ENCODE measurements at regions not wholly inside any gene's neighbourhood (a gene's known extent, or its start where the extent isn't known, plus 50 kb on each side); places are given as distances from the start of the nearest gene placed in this dataset.
"Not testable (repeated sequence)": the region's sequence is repeated elsewhere in the genome, so short reads cannot be mapped to it uniquely, and the experiment has no call there.

- Histone ChIP-seq H3K4me1 (ENCODE audit: insufficient read depth, low read length) (peaks cover 9% of the 10 kb centered on the region; the same call in 1 of the 2 replicates), H3K9me3 (ENCODE audit: control insufficient read depth, insufficient read depth, low read length) (peaks cover 14% of the 10 kb centered on the region), H3K9ac (ENCODE audit: low read depth, low read length) (no peak overlapping the region), H3K36me3 (ENCODE audit: insufficient read depth, low read length) (no peaks in the 10 kb centered on the region)
These were observed 148.1 kb downstream of the ADSS2 start for GRCh38 chr1:244303610-244303969.

DNA sequence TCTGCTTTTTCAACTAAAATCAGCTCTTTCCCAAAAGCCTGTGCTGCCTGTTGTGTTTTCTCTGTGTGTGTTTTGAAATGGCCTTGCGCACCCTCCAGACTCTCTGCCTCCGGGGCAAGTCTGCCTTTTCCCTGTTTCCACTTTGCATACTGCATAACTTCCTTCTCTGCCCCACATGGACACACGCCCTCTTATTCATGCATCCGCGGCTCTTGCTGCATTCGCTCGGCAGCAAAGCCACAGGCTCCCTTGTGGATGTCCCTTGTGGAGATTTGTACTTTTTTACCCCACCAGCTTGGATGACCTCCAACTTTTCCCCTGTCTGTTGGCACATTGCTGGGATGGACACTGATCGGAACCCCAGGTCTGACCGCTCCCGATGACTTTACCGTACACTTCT, 147.6 kb downstream of the ADSS2 start:
- Histone ChIP-seq H3K9ac (ENCODE audit: low read depth, low read length) (no peak overlapping the region), H3K9me3 (ENCODE audit: control insufficient read depth, insufficient read depth, low read length) (peaks cover 15% of the 10 kb centered on the region), H3K36me3 (ENCODE audit: insufficient read depth, low read length) (no peaks in the 10 kb centered on the region), H3K4me1 (ENCODE audit: insufficient read depth, low read length) (peaks cover 9% of the 10 kb centered on the region; the same call in 1 of the 2 replicates)

DNA sequence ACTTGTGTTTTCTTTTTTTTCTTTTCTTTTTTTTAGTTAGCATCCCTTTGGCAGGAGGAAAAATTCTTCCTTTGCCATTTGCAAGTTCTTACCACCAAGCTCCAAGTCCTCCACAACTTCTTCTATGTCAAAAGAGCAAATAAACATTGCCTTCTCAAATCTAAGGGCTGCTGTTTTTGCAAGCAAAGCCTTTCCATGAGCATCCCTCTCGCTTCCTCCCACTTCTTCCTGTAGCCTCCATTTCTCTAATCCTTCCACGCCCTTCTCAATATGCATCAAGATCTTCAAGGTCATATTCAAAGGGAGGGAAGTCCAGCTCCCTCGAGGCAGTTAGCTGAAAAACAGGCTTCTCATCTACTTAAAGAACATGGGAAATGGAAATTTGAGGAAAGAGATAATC, 147.1 kb downstream of the ADSS2 start:
- peaks cover 20% of the 10 kb centered on the region for H3K9me3 ChIP-seq (ENCODE audit: control insufficient read depth, insufficient read depth, low read length)
- H3K36me3 ChIP-seq (ENCODE audit: insufficient read depth, low read length) = no peaks in the 10 kb centered on the region
- no peak overlapping the region for H3K9ac ChIP-seq (ENCODE audit: low read depth, low read length)
- peaks cover 9% of the 10 kb centered on the region; the same call in 1 of the 2 replicates for H3K4me1 ChIP-seq (ENCODE audit: insufficient read depth, low read length)

DNA sequence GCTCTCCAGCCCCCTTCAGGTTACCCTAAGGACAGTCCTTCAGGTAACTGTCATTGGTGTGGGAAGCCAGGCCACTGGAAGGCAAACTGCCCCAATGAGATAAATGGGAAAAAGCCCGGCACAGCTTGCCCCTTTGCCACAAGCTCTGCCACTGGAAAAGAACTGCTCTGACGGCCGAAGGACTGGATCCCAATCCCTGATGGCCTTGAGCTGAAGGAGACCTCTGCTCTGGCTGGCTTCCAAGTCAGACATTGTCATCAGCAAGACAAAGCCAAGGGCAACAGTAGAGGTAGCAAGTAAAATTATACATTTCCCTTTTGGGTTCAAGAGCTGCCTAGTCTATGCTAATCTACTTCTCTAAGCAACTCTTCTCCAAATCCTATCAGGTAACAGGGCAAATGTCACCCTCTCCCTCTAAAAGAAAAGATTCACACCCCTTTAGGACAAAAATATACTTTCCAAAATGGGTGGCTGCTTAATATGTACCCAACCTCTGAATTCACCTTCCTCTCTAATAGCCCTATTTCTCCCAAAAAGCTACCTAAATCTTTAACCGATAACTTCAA, 145.8 kb downstream of the ADSS2 start:
- peaks cover 21% of the 10 kb centered on the region for H3K9me3 ChIP-seq (ENCODE audit: control insufficient read depth, insufficient read depth, low read length)
- H3K4me1 ChIP-seq (ENCODE audit: insufficient read depth, low read length) = peaks cover 9% of the 10 kb centered on the region; the same call in 1 of the 2 replicates
- H3K36me3 ChIP-seq (ENCODE audit: insufficient read depth, low read length) = no peaks in the 10 kb centered on the region
- H3K9ac ChIP-seq (ENCODE audit: low read depth, low read length) = no peak overlapping the region

DNA sequence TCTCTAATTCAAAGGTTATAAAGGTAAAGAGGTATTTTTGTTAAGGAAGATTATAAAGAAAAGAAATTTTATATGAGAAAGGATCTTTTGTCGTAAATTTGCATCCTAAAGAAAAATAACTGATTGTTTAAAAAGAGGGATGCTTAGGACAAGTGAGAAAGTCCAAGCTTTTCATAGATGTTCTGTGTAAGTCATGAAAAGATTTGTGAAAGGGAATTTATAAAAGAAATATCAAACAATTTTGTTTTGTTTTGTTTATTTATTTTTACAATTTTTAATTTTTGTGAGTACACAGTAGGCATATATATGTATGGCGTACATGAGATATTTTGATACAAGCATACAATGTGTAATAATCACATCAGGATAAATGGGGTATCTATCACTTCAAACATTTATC, 145.2 kb downstream of the ADSS2 start:
- peaks cover 9% of the 10 kb centered on the region; the same call in 1 of the 2 replicates for H3K4me1 ChIP-seq (ENCODE audit: insufficient read depth, low read length)
- no peak overlapping the region for H3K9ac ChIP-seq (ENCODE audit: low read depth, low read length)
- H3K36me3 ChIP-seq (ENCODE audit: insufficient read depth, low read length) = no peaks in the 10 kb centered on the region
- H3K9me3 ChIP-seq (ENCODE audit: control insufficient read depth, insufficient read depth, low read length) = peaks cover 21% of the 10 kb centered on the region

GRCh38 chr1:244309191-244309590, 142.5 kb downstream of the ADSS2 start:
- H3K36me3 ChIP-seq (ENCODE audit: insufficient read depth, low read length); H3K9ac ChIP-seq (ENCODE audit: low read depth, low read length); H3K4me1 ChIP-seq (ENCODE audit: insufficient read depth, low read length): not testable (repeated sequence)
- H3K9me3 ChIP-seq (ENCODE audit: control insufficient read depth, insufficient read depth, low read length) = peaks cover 21% of the 10 kb centered on the region

DNA sequence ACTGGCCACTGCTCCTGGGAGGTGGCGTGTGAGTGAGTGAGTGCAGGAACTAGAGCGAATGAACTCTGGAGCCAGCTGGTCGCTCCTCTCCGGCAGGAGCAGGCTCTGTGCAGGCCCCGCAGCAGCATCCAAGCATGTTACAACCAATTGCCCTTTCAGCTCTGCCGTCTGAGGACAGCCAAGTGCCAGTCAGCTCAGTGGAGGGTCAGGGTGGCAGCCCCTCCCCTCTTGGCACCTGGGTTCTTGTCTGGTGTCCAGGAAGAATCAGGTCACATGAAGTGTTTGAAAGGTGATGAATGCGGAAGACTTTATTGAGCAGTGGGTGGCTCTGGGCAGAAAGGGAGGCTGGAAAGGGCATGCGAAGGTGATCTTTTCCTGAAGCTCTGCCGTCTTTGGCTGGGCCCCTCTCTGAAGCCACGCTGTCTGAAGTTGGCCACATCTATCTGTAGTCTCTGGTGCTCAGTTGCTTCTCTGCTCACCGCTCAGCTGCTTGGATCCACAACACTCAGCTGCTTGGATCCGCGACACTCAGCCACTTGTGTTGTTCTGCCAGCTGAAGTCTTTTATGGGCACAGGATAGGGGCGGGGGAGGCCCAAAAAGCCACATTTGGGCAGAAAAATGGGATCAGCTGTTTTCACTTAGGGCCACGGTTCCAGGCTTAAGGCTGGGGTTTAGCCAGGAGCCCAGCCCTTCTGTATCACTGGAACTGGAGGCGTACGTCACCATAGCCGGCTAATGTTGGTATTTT, 139.8 kb downstream of the ADSS2 start:
- Histone ChIP-seq H3K4me1 (ENCODE audit: insufficient read depth, low read length) (no peaks in the 10 kb centered on the region), H3K36me3 (ENCODE audit: insufficient read depth, low read length) (no peaks in the 10 kb centered on the region), H3K9me3 (ENCODE audit: control insufficient read depth, insufficient read depth, low read length) (peaks cover 8% of the 10 kb centered on the region), H3K9ac (ENCODE audit: low read depth, low read length) (no peak overlapping the region)

DNA sequence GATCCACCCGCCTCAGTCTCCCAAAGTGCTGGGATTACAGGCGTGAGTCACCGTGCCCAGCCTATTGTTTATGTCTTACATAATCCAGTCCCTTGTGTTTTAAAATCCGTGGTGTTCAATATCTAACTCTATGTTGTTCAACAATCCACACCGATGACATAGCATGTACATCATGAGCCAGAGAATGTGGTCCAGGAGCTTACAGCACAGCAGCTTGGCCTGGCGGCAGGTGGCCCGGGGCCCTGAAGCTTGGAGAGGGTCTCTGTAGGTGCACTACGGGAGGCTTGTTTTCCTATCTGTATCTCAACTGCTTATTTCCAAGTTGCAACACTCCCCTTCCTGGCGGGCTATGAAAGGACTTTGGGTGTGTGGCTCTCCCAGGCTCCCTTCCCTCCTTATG, 138.4 kb downstream of the ADSS2 start:
- no peak overlapping the region for H3K9ac ChIP-seq (ENCODE audit: low read depth, low read length)
- peaks cover 7% of the 10 kb centered on the region for H3K9me3 ChIP-seq (ENCODE audit: control insufficient read depth, insufficient read depth, low read length)
- H3K4me1 ChIP-seq (ENCODE audit: insufficient read depth, low read length) = no peaks in the 10 kb centered on the region
- no peaks in the 10 kb centered on the region for H3K36me3 ChIP-seq (ENCODE audit: insufficient read depth, low read length)

DNA sequence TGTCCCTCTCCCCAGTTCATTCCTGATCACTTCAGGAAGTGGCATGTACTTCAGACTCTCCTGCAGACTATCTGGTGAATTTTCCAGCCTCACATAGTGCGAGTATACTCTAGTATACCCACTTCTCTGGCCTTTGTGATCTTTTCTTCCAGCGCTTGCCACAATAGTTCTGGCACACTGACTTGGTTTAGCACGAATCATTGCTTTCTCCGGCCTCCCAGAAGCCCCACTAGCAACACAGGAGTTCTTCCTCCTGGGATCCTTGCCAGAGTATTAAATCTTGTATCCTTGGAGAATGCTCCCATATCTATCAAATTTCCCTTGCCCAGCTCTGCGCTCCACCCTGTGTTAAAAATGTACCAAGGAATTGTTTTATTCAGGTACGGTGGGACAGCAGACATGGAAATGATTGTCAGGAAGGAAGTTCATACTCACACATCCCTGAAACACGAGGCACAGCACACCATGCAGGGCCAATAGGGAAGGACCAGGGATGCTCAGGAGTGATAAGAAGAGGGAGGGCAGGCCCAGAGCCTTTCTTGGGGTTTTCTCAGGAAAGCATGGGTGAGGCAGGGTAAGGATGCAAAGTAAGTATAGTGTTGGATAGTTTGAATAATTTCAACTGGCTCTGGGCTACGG, 136.7 kb downstream of the ADSS2 start:
- no peak overlapping the region for H3K9ac ChIP-seq (ENCODE audit: low read depth, low read length)
- H3K36me3 ChIP-seq (ENCODE audit: insufficient read depth, low read length) = no peaks in the 10 kb centered on the region
- no peaks in the 10 kb centered on the region; the same call in 1 of the 2 replicates for H3K4me1 ChIP-seq (ENCODE audit: insufficient read depth, low read length)
- H3K9me3 ChIP-seq (ENCODE audit: control insufficient read depth, insufficient read depth, low read length) = no peaks in the 10 kb centered on the region

GRCh38 chr1:244315996-244316395, 135.7 kb downstream of the ADSS2 start:
- no peaks in the 10 kb centered on the region; the same call in 1 of the 2 replicates for H3K4me1 ChIP-seq (ENCODE audit: insufficient read depth, low read length)
- no peaks in the 10 kb centered on the region for H3K9me3 ChIP-seq (ENCODE audit: control insufficient read depth, insufficient read depth, low read length)
- no peaks in the 10 kb centered on the region for H3K36me3 ChIP-seq (ENCODE audit: insufficient read depth, low read length)
- no peak overlapping the region for H3K9ac ChIP-seq (ENCODE audit: low read depth, low read length)

- no peaks in the 10 kb centered on the region; the same call in 1 of the 2 replicates for H3K9me3 ChIP-seq (ENCODE audit: control insufficient read depth, insufficient read depth, low read length)
- H3K4me1 ChIP-seq (ENCODE audit: insufficient read depth, low read length) = no peaks in the 10 kb centered on the region; the same call in 1 of the 2 replicates
- H3K36me3 ChIP-seq (ENCODE audit: insufficient read depth, low read length) = no peaks in the 10 kb centered on the region
- H3K9ac ChIP-seq (ENCODE audit: low read depth, low read length) = no peak overlapping the region
These were observed 135.3 kb downstream of the ADSS2 start for GRCh38 chr1:244316407-244316806.

- Histone ChIP-seq H3K9me3 (ENCODE audit: control insufficient read depth, insufficient read depth, low read length) (peaks cover 3% of the 10 kb centered on the region; the same call in 1 of the 2 replicates), H3K4me1 (ENCODE audit: insufficient read depth, low read length) (no peaks in the 10 kb centered on the region; the same call in 1 of the 2 replicates), H3K9ac (ENCODE audit: low read depth, low read length) (no peak overlapping the region), H3K36me3 (ENCODE audit: insufficient read depth, low read length) (no peaks in the 10 kb centered on the region)
These were observed 134.6 kb downstream of the ADSS2 start for GRCh38 chr1:244316986-244317655.

- no peak overlapping the region for H3K9ac ChIP-seq (ENCODE audit: low read depth, low read length)
- H3K4me1 ChIP-seq (ENCODE audit: insufficient read depth, low read length) = peaks cover 6% of the 10 kb centered on the region; the same call in 1 of the 2 replicates
- peaks cover 6% of the 10 kb centered on the region; the same call in 1 of the 2 replicates for H3K9me3 ChIP-seq (ENCODE audit: control insufficient read depth, insufficient read depth, low read length)
- H3K36me3 ChIP-seq (ENCODE audit: insufficient read depth, low read length) = no peaks in the 10 kb centered on the region
These were observed 133.6 kb downstream of the ADSS2 start for GRCh38 chr1:244318078-244318477.

DNA sequence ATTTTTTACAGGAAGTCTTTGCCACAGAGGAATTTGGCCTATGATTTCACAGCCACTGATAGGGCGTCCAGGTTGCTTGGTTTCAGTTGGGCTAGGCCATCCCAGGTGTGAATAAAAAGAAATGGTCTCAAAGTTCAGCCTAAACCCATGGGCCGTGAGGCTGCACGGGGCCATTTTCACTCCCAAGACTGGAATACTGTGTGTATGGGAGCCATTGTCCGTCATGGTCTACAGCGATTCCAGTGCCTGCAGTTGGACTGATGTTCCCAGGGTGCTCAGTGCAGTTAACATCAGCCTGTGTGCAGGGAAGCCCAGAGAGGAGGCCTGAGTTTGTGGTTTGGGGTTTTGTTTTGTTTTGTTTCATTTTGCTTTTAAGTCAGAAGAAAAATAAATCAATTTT, 133.2 kb downstream of the ADSS2 start:
- Histone ChIP-seq H3K4me1 (ENCODE audit: insufficient read depth, low read length) (peaks cover 10% of the 10 kb centered on the region), H3K36me3 (ENCODE audit: insufficient read depth, low read length) (no peaks in the 10 kb centered on the region), H3K9me3 (ENCODE audit: control insufficient read depth, insufficient read depth, low read length) (peaks cover 6% of the 10 kb centered on the region; the same call in 1 of the 2 replicates), H3K9ac (ENCODE audit: low read depth, low read length) (no peak overlapping the region)
